OCI-LY7 (cell line): ENCODE measurements at regions not wholly inside any gene's neighbourhood (a gene's known extent, or its start where the extent isn't known, plus 50 kb on each side); places are given as distances from the start of the nearest gene placed in this dataset.

ENCODE experiments used
- CTCF ChIP-seq: fragments of 200-600 bp; sonication (generic); conservative IDR thresholded peaks from 2 replicates; pipeline ENCODE4 v1.5.1; 2014; ENCODE audit warnings: mild to moderate bottlenecking, antibody characterized with exemption, low read length, moderate library complexity, mixed read lengths
- EZH2phosphoT487 ChIP-seq: fragments of 200-600 bp; sonication (generic); IDR thresholded peaks from 2 replicates; pipeline ENCODE4 v1.6.1; 2018; ENCODE audit warnings: low read depth, borderline replicate concordance, mild to moderate bottlenecking, mixed run types, antibody characterized with exemption, low read length, moderate library complexity, mixed read lengths

DNA sequence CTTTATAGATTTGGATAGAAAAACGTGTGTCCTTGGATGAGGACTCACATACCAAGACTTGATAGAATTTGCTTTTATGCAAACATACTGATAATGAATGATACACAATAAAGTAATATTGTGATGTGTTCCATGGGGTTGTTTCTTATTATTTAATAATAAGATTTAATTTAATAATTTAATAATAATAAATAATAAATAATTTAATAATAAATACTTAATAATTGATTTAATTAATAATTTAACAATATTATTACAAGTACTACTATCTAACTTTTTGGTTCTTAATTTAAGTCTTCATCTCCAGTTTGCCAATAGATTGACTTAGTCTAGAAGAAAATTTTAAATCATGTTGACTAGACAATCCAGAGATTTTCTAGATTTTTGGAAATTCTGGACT, 909.2 kb upstream of the PCDH20 start:
- TF ChIP-seq CTCF: no peak
- no peak for TF ChIP-seq EZH2phosphoT487
